DOHH2 (cell line): ENCODE measurements at regions not wholly inside any gene's neighbourhood (a gene's known extent, or its start where the extent isn't known, plus 50 kb on each side); places are given as distances from the start of the nearest gene placed in this dataset.

Experiments
- H3F3A ChIP-seq: fragments of 200-600 bp; sonication (generic), shearing (Covaris generic); 2 replicates; pipeline ENCODE4 v1.6.0; 2016; ENCODE audit warnings: antibody characterized with exemption, mild to moderate bottlenecking; ENCODE audit not compliant: control insufficient read depth, insufficient read depth
- H3K27ac ChIP-seq: fragments of 200-600 bp; sonication (generic); 2 replicates; pipeline ENCODE4 v1.5.1; 2014; ENCODE audit warnings: low read depth, mild to moderate bottlenecking, low read length, moderate library complexity
- H3K27me3 ChIP-seq: fragments of 200-600 bp; sonication (generic); 2 replicates; pipeline ENCODE4 v1.6.1; 2014; ENCODE audit warnings: mild to moderate bottlenecking, low read length, mixed read lengths; ENCODE audit not compliant: control insufficient read depth
- H3K36me3 ChIP-seq: fragments of 200-600 bp; sonication (generic); 2 replicates; pipeline ENCODE4 v1.6.1; 2014; ENCODE audit warnings: mild to moderate bottlenecking, low read length, moderate library complexity, mixed read lengths; ENCODE audit not compliant: control insufficient read depth
- H3K4me1 ChIP-seq: fragments of 200-600 bp; sonication (generic); 2 replicates; pipeline ENCODE4 v1.6.1; 2014; ENCODE audit warnings: mild to moderate bottlenecking, low read length, mixed read lengths; ENCODE audit not compliant: control insufficient read depth
- H3K4me2 ChIP-seq: fragments of 200-600 bp; sonication (generic); 2 replicates; pipeline ENCODE4 v1.6.0; 2014; ENCODE audit warnings: mild to moderate bottlenecking, low read length, moderate library complexity
- H3K4me3 ChIP-seq: fragments of 200-600 bp; sonication (generic); 2 replicates; pipeline ENCODE4 v1.5.1; 2014; ENCODE audit warnings: mild to moderate bottlenecking, low read length, mixed read lengths
- H3K79me2 ChIP-seq: fragments of 200-600 bp; sonication (generic); 2 replicates; pipeline ENCODE4 v1.6.1; 2014; ENCODE audit warnings: mild to moderate bottlenecking, low read length, mixed read lengths; ENCODE audit not compliant: control insufficient read depth
- H3K9me2 ChIP-seq: fragments of 200-600 bp; sonication (generic); replicated peaks from 2 replicates; pipeline ENCODE4 v1.6.1; 2014; ENCODE audit warnings: mild to moderate bottlenecking, low read length, mixed read lengths; ENCODE audit not compliant: control insufficient read depth
- H3K9me3 ChIP-seq: fragments of 200-600 bp; sonication (generic); 2 replicates; pipeline ENCODE4 v1.6.1; 2014; ENCODE audit warnings: antibody characterized with exemption, low read length, mixed read lengths; ENCODE audit not compliant: control insufficient read depth, insufficient read depth
- H4K20me1 ChIP-seq: fragments of 200-600 bp; sonication (generic); 2 replicates; pipeline ENCODE4 v1.6.0; 2014; ENCODE audit warnings: low read depth, mild to moderate bottlenecking, antibody characterized with exemption, low read length, moderate library complexity; ENCODE audit not compliant: control insufficient read depth, insufficient read depth
- EZH2phosphoT487 ChIP-seq: fragments of 200-600 bp; sonication (generic); IDR thresholded peaks from 2 replicates; pipeline ENCODE4 v1.6.1; 2017; ENCODE audit warnings: borderline replicate concordance, mild to moderate bottlenecking, antibody characterized with exemption, low read length, moderate library complexity, mixed read lengths
- TF ChIP-seq, protein P1 (sequence below): fragments of 200-600 bp; sonication (generic); IDR thresholded peaks from one replicate; pipeline ENCODE4 v1.5.1; 2014; ENCODE audit warnings: antibody characterized with exemption, mild to moderate bottlenecking, low read depth, low read length; ENCODE audit not compliant: poor library complexity, severe bottlenecking

DNA sequence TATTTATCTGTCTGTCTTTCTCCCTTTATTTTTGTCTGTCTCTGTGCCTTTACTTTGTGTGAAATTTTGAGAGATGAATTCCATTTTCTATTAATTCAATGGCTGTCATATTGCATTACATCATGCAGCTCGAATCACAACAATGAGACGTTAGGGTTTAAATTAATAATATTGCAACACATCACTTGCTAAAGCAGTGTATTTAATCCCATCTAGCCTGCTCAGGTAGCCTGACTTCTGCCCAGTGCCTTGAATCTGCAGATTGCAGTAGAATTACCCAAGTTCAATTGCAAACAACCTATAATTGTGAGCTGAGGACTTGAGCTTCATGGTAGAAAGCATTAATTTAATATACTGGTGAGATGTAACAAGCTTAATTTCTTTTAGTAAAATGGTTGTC is 235.7 kb upstream of the TSHZ2 start:
- no peaks in the 10 kb centered on the region for H3K4me1 ChIP-seq
- H3K4me3 ChIP-seq: no peak overlapping the region
- no peak for TF ChIP-seq EZH2phosphoT487
- TF ChIP-seq, protein P1, sequence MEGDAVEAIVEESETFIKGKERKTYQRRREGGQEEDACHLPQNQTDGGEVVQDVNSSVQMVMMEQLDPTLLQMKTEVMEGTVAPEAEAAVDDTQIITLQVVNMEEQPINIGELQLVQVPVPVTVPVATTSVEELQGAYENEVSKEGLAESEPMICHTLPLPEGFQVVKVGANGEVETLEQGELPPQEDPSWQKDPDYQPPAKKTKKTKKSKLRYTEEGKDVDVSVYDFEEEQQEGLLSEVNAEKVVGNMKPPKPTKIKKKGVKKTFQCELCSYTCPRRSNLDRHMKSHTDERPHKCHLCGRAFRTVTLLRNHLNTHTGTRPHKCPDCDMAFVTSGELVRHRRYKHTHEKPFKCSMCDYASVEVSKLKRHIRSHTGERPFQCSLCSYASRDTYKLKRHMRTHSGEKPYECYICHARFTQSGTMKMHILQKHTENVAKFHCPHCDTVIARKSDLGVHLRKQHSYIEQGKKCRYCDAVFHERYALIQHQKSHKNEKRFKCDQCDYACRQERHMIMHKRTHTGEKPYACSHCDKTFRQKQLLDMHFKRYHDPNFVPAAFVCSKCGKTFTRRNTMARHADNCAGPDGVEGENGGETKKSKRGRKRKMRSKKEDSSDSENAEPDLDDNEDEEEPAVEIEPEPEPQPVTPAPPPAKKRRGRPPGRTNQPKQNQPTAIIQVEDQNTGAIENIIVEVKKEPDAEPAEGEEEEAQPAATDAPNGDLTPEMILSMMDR: no peak
- H3K27me3 ChIP-seq: 0 out of 2 replicates have a peak, but pooled peaks cover 4% of the 10 kb centered on the region
- H3K4me2 ChIP-seq: no peak overlapping the region
- H3K27ac ChIP-seq: no peak overlapping the region
- H4K20me1 ChIP-seq: no peaks in the 10 kb centered on the region
- no peaks in the 10 kb centered on the region for H3F3A ChIP-seq
- H3K9me3 ChIP-seq: no peaks in the 10 kb centered on the region
- H3K9me2 ChIP-seq: no peaks in the 10 kb centered on the region
- no peaks in the 10 kb centered on the region for H3K79me2 ChIP-seq
- H3K36me3 ChIP-seq: no peaks in the 10 kb centered on the region

DNA sequence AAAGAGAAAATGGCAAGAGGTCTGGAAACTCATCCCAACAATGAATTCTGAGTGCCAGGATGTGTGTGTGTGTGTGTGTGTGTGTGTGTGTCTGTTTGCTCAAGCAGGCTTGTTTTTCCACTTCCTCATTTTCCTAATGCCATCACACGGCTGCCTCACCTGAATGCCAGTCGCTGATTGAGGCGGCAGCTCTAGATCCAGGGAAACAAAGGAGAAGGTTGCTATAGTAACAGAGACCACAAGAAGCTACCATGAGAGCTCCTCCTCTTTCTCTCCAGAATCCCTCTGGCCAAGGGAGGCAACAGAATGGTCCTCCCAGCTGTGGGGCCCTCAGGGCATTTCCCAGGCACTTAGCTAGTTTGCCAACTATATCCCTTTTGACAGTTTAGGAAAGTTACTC is 241.1 kb upstream of the TSHZ2 start:
- Histone ChIP-seq H3K9me2 (no peaks in the 10 kb centered on the region), H3K4me3 (no peak overlapping the region), H3K27ac (no peak overlapping the region), H3K79me2 (no peaks in the 10 kb centered on the region), H4K20me1 (no peaks in the 10 kb centered on the region), H3K4me2 (no peak overlapping the region), H3K36me3 (no peaks in the 10 kb centered on the region), H3F3A (no peaks in the 10 kb centered on the region), H3K27me3 (0 out of 2 replicates have a peak, but pooled peaks cover 4% of the 10 kb centered on the region), H3K9me3 (peaks cover 3% of the 10 kb centered on the region; the same call in 1 of the 2 replicates), H3K4me1 (no peaks in the 10 kb centered on the region)
- TF ChIP-seq, protein P1: no peak
- TF ChIP-seq EZH2phosphoT487: no peak

DNA sequence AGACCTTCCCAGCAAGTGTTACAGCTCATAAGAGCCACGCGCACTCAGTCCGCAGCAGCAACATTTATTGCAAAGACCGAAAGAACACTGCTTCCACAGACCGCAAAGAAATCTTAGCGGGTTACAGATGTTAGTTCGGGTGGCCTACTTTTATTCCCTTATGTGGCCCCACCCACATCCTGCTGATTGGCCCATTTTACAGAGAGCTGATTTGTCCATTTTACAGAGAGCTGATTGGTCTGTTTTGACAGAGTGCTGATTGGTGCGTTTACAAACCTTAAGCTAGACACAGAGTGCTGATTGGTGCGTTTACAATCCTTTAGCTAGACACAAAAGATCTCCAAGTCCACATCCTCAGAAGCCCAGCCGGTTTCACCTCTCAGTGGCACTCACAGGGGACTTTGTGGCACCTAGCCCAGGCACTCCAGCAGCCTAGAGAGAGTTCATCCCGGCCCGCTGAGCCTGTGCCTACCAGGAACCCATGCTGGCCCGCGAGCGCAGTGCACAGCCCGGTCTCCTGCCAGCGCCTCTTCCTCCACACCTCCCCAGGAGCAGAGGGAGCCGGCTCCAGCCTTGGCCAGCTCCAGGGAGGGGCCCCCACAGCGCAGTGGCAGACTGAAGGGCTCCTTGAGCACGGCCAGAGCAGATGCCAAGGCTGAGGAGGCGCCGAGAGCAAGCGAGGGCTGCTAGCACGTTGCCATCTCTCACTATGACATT is 244.3 kb upstream of the TSHZ2 start:
- Histone ChIP-seq H3K27ac (no peak overlapping the region), H3K4me3 (no peak overlapping the region), H3F3A (no peaks in the 10 kb centered on the region), H4K20me1 (no peaks in the 10 kb centered on the region), H3K27me3 (no peaks in the 10 kb centered on the region), H3K79me2 (no peaks in the 10 kb centered on the region), H3K36me3 (no peaks in the 10 kb centered on the region), H3K4me1 (no peaks in the 10 kb centered on the region), H3K9me3 (peaks cover 3% of the 10 kb centered on the region; the same call in 1 of the 2 replicates), H3K4me2 (no peak overlapping the region), H3K9me2 (no peaks in the 10 kb centered on the region; the same call in 1 of the 2 replicates)
- TF ChIP-seq, protein P1: no peak
- TF ChIP-seq EZH2phosphoT487: no peak
